ENCODE measurements at regions not wholly inside any gene's neighbourhood (a gene's known extent, or its start where the extent isn't known, plus 50 kb on each side); places are given as distances from the start of the nearest gene placed in this dataset.

DNA sequence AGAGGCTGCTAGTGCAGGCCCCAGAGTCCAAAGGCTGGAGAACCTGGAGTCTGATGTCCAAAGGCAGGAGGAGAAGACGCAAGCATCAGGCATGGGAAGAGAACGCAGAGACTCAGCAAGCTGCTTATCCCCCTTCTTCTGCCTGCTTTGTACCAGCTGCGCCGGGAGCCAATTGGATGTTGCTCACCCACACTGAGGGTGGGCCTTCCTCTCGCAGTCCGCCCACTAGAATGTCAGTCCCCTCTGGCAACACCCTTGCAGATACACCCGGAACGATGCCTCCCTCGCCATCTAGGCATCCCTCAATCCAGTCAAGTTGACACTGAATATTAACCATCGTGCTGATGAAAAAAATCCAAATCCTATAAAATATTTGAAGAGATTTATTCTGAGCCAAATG lies 141.6 kb downstream of the TWIST2 start:
- no peaks in the 10 kb centered on the region for H3K9me2 ChIP-seq (ENCODE audit: insufficient read depth)
- H3K9me3 ChIP-seq (ENCODE audit: low read depth), result no peaks in the 10 kb centered on the region
- H3K36me3 ChIP-seq (ENCODE audit: low read depth), result no peaks in the 10 kb centered on the region
- H3K9ac ChIP-seq, result no peak overlapping the region
- H3K27ac ChIP-seq, result no peak overlapping the region
- no peaks in the 10 kb centered on the region; the same call in 1 of the 2 replicates for H3K4me1 ChIP-seq (ENCODE audit: insufficient read depth)
- H3K4me2 ChIP-seq (ENCODE audit: unreplicated experiment), result no peak overlapping the region
- H3F3A ChIP-seq (ENCODE audit: insufficient read depth), result peaks cover 8% of the 10 kb centered on the region
- H2AFZ ChIP-seq, result no peak overlapping the region
- WGBS, 2 experiments (ENCODE audit: low coverage in 1 of 2, low lambda C conversion rate in 2 of 2, missing lambda C conversion rate in 2 of 2), result 96% methylated on average over 10 of the region's 10 CpGs
- H3K27me3 ChIP-seq (replicated peaks; ENCODE audit: insufficient read depth), result no peaks in the 10 kb centered on the region
- no peak overlapping the region for H3K4me3 ChIP-seq
- no peaks in the 10 kb centered on the region for H4K20me1 ChIP-seq (ENCODE audit: insufficient read depth)
- H3K79me2 ChIP-seq (ENCODE audit: insufficient read depth), result no peaks in the 10 kb centered on the region
- DNase-seq, result no peak
- in situ Hi-C loops (cut with MboI), result no loop called here
- TF ChIP-seq EZH2phosphoT487 (IDR thresholded peaks at IDR 0.05; ENCODE audit: insufficient read depth, low read depth) (no peak), EZH2 (IDR thresholded peaks at IDR 0.05; ENCODE audit: insufficient read depth, poor library complexity, severe bottlenecking) (no peak)

DNA sequence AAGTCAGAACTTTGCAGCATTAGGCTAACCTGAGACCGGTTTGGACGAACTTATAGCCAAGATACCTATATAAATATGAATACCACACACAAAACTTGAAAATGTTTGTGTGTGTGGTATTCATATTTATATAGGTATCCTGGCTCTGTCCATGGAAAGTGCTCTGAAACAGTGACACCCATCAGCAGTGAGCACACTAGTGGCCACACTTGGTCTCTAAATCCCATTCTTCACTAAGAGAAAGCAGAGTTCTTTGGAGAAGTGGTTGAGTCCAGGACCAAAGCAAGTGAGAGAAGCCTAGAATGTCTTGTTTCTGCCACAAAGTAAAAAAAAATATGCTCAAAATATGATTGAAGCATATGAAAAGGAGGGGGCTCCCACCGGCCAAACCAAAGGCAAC lies 146.5 kb downstream of the TWIST2 start:
- no peak overlapping the region for H3K9ac ChIP-seq
- in situ Hi-C loops (cut with MboI), result no loop called here
- peaks cover 21% of the 10 kb centered on the region for H3F3A ChIP-seq (ENCODE audit: insufficient read depth)
- H3K36me3 ChIP-seq (ENCODE audit: low read depth), result no peaks in the 10 kb centered on the region
- no peak overlapping the region for H3K4me2 ChIP-seq (ENCODE audit: unreplicated experiment)
- no peaks in the 10 kb centered on the region for H3K9me3 ChIP-seq (ENCODE audit: low read depth)
- H4K20me1 ChIP-seq (ENCODE audit: insufficient read depth), result no peaks in the 10 kb centered on the region
- WGBS, 2 experiments (ENCODE audit: low coverage in 1 of 2, low lambda C conversion rate in 2 of 2, missing lambda C conversion rate in 2 of 2), result 98% methylated on average over 3 of the region's 3 CpGs
- peaks cover 12% of the 10 kb centered on the region for H3K4me1 ChIP-seq (ENCODE audit: insufficient read depth)
- no peak overlapping the region for H3K4me3 ChIP-seq
- no peak for DNase-seq
- H3K27me3 ChIP-seq (replicated peaks; ENCODE audit: insufficient read depth), result no peaks in the 10 kb centered on the region
- H3K27ac ChIP-seq, result no peak overlapping the region
- TF ChIP-seq EZH2phosphoT487 (IDR thresholded peaks at IDR 0.05; ENCODE audit: insufficient read depth, low read depth), result no peak
- no peak for TF ChIP-seq EZH2 (IDR thresholded peaks at IDR 0.05; ENCODE audit: insufficient read depth, poor library complexity, severe bottlenecking)
- H3K79me2 ChIP-seq (ENCODE audit: insufficient read depth), result no peaks in the 10 kb centered on the region
- H3K9me2 ChIP-seq (ENCODE audit: insufficient read depth), result no peaks in the 10 kb centered on the region
- H2AFZ ChIP-seq, result no peak overlapping the region

DNA sequence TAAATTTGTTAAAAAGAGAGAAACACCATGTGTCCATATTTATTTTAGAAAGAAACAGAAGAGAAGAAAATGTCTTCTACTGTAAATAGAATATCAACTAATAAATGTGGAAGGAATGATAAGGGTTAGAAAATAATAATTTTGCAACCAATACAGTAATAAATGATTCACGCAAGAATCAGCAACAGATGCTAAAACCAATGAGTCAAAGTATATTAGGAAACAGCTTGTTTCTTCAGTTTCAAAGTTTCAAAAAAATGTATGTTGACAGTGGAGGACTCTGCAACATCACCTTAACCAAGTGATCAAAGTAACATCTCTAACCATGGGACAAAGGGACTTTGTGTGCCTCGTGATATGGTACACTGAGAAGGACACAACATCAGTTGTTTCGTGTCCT lies 147.0 kb downstream of the TWIST2 start:
- H3K27me3 ChIP-seq (replicated peaks; ENCODE audit: insufficient read depth), result no peaks in the 10 kb centered on the region
- no peak overlapping the region for H3K4me3 ChIP-seq
- no peak overlapping the region for H2AFZ ChIP-seq
- peaks cover 21% of the 10 kb centered on the region for H3F3A ChIP-seq (ENCODE audit: insufficient read depth)
- in situ Hi-C loops (cut with MboI), result no loop called here
- TF ChIP-seq EZH2 (IDR thresholded peaks at IDR 0.05; ENCODE audit: insufficient read depth, poor library complexity, severe bottlenecking) (no peak), EZH2phosphoT487 (IDR thresholded peaks at IDR 0.05; ENCODE audit: insufficient read depth, low read depth) (no peak)
- no peaks in the 10 kb centered on the region for H3K36me3 ChIP-seq (ENCODE audit: low read depth)
- peaks cover 12% of the 10 kb centered on the region for H3K4me1 ChIP-seq (ENCODE audit: insufficient read depth)
- H3K4me2 ChIP-seq (ENCODE audit: unreplicated experiment), result no peak overlapping the region
- H3K9me3 ChIP-seq (ENCODE audit: low read depth), result no peaks in the 10 kb centered on the region
- peak overlapping the region; percentile 28; the same call in 1 of the 2 replicates for H3K27ac ChIP-seq
- no peaks in the 10 kb centered on the region for H4K20me1 ChIP-seq (ENCODE audit: insufficient read depth)
- H3K79me2 ChIP-seq (ENCODE audit: insufficient read depth), result no peaks in the 10 kb centered on the region
- H3K9me2 ChIP-seq (ENCODE audit: insufficient read depth), result no peaks in the 10 kb centered on the region
- peak; percentile 73 for DNase-seq
- 36 to 40% methylated on average over 3 of the region's 3 CpGs for WGBS, 2 experiments (ENCODE audit: low coverage in 1 of 2, low lambda C conversion rate in 2 of 2, missing lambda C conversion rate in 2 of 2)
- H3K9ac ChIP-seq, result no peak overlapping the region

DNA sequence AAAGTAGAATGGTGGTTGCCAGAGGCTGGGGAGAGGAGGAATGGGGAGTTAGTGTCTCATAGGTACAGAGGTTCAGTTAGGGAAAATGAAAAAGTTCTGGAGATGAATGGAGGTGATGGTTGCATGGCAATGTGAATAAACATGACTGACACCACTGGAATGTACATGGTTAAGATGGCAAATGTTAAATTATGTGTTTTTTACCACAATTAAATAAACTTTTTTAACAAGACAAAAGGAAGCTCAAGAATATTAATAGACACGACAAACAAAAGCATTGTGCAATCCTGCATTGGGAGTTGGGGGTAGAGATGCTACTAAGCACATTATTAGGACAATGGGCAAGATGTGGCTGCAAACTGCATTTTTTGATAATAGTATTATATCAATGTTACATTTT lies 147.7 kb downstream of the TWIST2 start:
- H3K9me3 ChIP-seq (ENCODE audit: low read depth), result no peaks in the 10 kb centered on the region
- no peak for TF ChIP-seq EZH2phosphoT487 (IDR thresholded peaks at IDR 0.05; ENCODE audit: insufficient read depth, low read depth)
- no peak for TF ChIP-seq EZH2 (IDR thresholded peaks at IDR 0.05; ENCODE audit: insufficient read depth, poor library complexity, severe bottlenecking)
- no peak overlapping the region for H2AFZ ChIP-seq
- no peaks in the 10 kb centered on the region for H3K27me3 ChIP-seq (replicated peaks; ENCODE audit: insufficient read depth)
- 7 to 12% methylated on average over 1 of the region's 1 CpG for WGBS, 2 experiments (ENCODE audit: low coverage in 1 of 2, low lambda C conversion rate in 2 of 2, missing lambda C conversion rate in 2 of 2)
- no peaks in the 10 kb centered on the region for H3K9me2 ChIP-seq (ENCODE audit: insufficient read depth)
- H3F3A ChIP-seq (ENCODE audit: insufficient read depth), result peaks cover 21% of the 10 kb centered on the region
- in situ Hi-C loops (cut with MboI), result no loop called here
- peak overlapping the region; percentile 28; the same call in 1 of the 2 replicates for H3K27ac ChIP-seq
- peaks cover 12% of the 10 kb centered on the region for H3K4me1 ChIP-seq (ENCODE audit: insufficient read depth)
- no peaks in the 10 kb centered on the region for H3K79me2 ChIP-seq (ENCODE audit: insufficient read depth)
- H3K4me2 ChIP-seq (ENCODE audit: unreplicated experiment), result no peak overlapping the region
- H4K20me1 ChIP-seq (ENCODE audit: insufficient read depth), result no peaks in the 10 kb centered on the region
- H3K9ac ChIP-seq, result no peak overlapping the region
- no peak overlapping the region for H3K4me3 ChIP-seq
- DNase-seq, result peak; percentile 44
- H3K36me3 ChIP-seq (ENCODE audit: low read depth), result no peaks in the 10 kb centered on the region
